Astrocyte (in vitro differentiated cells and primary cell): ENCODE measurements at regions not wholly inside any gene's neighbourhood (a gene's known extent, or its start where the extent isn't known, plus 50 kb on each side); places are given as distances from the start of the nearest gene placed in this dataset.

ENCODE experiments used
- CTCF ChIP-seq: IDR thresholded peaks from 2 replicates; pipeline ENCODE4 v1.5.1; 2011; ENCODE audit warnings: low read depth, mild to moderate bottlenecking, inconsistent platforms, low read length, moderate library complexity; ENCODE audit not compliant: insufficient read depth
- EZH2 ChIP-seq: IDR thresholded peaks from 2 replicates; pipeline ENCODE4 v1.6.1; 2012; ENCODE audit warnings: mild to moderate bottlenecking, low read length, inconsistent platforms; ENCODE audit not compliant: insufficient read depth

GRCh38 chr10:120386896-120387295 is 70.1 kb upstream of the PLPP4 start:
- TF ChIP-seq CTCF: no peak
- no peak for TF ChIP-seq EZH2
